GM12892 (cell line): ENCODE measurements at regions not wholly inside any gene's neighbourhood (a gene's known extent, or its start where the extent isn't known, plus 50 kb on each side); places are given as distances from the start of the nearest gene placed in this dataset.

ENCODE experiments used
- POLR2A ChIP-seq: IDR thresholded peaks from 2 replicates; pipeline ENCODE4 v1.6.1; 2011; ENCODE audit warnings: low read depth, low read length, control low read depth
- POLR2AphosphoS5 ChIP-seq: IDR thresholded peaks from 2 replicates; pipeline ENCODE4 v1.6.1; 2011; ENCODE audit warnings: low read depth, low read length, control low read depth

DNA sequence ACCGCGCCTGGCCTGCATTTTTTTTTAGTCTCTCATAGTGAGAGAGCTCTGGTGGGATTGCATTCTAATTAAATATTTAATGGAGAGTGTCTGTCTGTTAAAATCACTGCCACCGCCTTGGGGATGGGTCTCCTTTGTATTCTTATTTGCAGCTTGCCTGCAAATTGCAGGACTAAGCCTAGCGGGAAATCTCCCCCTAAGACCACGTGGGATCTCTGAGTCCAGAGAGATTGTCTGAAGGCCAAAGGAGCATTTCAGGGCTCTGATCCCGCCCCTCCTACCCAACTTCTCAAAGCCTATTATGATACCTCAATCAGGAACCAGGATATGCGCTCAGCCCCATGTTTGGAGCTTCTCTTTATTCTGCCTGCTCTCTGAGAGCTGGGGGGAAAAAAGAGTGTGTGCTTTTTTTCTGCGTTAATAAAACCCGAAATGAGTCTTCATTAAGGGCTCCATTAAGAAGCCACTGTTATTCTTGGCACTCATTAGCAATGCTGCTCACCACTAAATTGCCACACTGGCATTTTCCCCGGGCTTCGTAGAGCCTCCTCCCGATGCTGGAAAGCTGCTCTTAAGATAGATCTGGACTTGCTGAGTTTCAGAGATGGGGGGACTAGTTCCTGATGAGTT, 92.9 kb upstream of the THY1 start:
- no peak for TF ChIP-seq POLR2AphosphoS5
- no peak for TF ChIP-seq POLR2A
